Epidermal melanocyte (primary cell): ENCODE measurements at regions not wholly inside any gene's neighbourhood (a gene's known extent, or its start where the extent isn't known, plus 50 kb on each side); places are given as distances from the start of the nearest gene placed in this dataset.

Experiments
- DNase-seq: peaks from one replicate; pipeline ENCODE4 v3.0.0; 2011; ENCODE audit warnings: low spot score; ENCODE audit not compliant: insufficient read length

DNA sequence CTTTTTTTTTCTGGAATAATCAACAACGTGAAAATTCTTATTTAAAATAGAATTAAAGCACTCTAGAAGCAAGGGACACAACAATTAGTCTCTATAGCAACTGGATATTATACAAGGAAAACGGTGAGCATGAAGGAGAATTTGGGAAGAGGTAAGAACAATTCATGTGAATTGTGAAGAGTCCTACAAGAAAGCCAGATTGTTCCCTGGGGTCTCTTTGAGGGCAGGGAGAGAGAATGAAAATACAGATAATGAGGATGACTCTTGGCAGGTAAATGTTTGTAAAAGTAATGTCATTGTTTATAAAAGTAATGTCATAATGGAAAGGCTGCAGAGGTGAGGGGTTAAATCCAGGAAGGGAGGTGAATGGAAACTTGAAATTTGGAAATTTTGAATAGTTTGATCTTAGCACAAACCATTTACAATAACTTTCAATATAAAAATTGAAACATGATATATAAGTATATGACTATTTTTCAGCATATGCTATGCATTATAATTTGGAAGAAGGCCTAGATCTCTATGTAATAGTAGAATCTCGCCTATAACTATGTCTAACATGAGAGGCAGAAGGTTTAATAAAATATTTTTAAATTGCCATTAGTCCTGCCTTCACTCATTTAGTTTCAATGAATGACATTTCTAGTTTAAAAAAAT, 378.8 kb upstream of the DCN start:
- no peak for DNase-seq

DNA sequence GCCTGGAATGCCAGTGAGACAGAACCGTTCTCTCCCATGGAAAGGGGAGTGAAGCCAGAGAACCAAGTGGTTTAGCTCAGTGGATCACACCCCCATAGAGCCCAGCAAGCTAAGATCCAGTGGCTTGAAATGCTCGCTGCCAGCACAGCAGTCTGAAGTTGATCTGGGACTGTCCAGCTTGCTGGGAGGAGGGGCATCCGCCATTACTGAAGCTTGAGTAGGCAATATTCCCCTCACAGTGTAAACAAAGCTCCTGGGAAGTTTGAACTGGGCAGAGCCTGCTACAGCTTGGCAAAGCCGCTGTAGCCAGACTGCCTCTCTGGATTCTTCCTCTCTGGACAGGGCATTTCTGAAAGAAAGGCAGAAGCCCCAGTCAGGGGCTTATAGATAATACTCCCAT, 374.3 kb upstream of the DCN start:
- no peak for DNase-seq

GRCh38 chr12:91555436-91556415, 373.1 kb upstream of the DCN start:
- no peak for DNase-seq

- no peak for DNase-seq
These were observed 369.3 kb upstream of the DCN start for GRCh38 chr12:91551927-91552326.

- DNase-seq, result no peak
These were observed 368.6 kb upstream of the DCN start for GRCh38 chr12:91551242-91551641.

GRCh38 chr12:91542666-91543065, 360.0 kb upstream of the DCN start:
- no peak for DNase-seq

- DNase-seq, result no peak
These were observed 359.4 kb upstream of the DCN start for GRCh38 chr12:91542067-91542466.

GRCh38 chr12:91538418-91538817, 355.8 kb upstream of the DCN start:
- no peak for DNase-seq

- DNase-seq, result no peak
These were observed 350.7 kb upstream of the DCN start for GRCh38 chr12:91533366-91533765.

- no peak for DNase-seq
These were observed 347.2 kb upstream of the DCN start for GRCh38 chr12:91529829-91530228.

DNA sequence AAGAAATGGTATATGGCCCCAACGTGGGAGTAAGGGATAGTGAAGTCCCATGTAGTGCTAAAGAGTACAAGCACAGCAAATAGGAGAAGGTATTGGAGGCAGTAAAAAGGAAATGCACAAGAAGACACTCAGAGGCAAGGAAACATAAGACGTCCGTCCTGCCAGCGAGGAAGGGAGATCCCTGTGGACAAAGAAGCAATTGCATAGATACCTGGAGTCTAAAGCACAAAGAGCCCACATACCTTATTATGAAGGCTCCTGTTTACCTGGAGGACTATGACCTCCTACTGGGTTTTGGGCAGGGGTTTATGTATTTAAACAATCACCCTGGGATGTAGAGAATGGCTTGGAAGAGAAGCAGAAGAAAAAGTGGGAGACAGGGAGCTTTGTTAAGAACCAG, 341.2 kb upstream of the DCN start:
- DNase-seq, result no peak

GRCh38 chr12:91516695-91517047, 334.1 kb upstream of the DCN start:
- no peak for DNase-seq

GRCh38 chr12:91515944-91516694, 333.5 kb upstream of the DCN start:
- DNase-seq, result no peak

- DNase-seq, result no peak
These were observed 330.7 kb upstream of the DCN start for GRCh38 chr12:91513313-91513712.

DNA sequence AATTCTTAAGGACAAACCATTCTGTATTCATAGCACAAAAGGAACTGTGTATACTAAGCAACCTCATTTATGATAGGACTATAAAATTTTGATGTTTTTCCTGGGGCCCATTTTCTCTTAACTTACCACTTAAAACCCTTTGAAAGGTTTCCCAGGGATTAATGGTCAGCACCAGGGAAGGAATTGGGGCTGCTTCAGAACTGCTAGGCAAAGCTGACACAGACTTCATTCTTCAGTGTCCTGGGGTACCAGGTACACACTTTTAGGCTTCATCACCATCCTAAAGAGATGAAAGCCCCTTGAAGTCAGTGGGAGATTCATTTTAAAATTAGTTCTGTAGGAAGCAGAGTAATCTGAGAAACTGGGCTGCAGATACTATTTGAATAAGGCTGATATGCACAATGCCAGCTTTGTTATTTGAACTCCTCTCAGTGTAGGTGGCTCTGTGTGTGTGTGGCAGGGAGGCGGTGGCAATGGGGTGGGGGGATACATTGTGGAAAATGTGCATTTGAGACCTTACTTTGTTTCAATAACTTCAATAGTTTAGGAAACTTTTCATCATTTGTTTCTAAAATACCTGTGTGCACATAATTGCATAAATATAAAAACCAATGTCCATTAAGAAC, 329.3 kb upstream of the DCN start:
- no peak for DNase-seq

- DNase-seq, result no peak
These were observed 325.1 kb upstream of the DCN start for GRCh38 chr12:91507754-91508153.

DNA sequence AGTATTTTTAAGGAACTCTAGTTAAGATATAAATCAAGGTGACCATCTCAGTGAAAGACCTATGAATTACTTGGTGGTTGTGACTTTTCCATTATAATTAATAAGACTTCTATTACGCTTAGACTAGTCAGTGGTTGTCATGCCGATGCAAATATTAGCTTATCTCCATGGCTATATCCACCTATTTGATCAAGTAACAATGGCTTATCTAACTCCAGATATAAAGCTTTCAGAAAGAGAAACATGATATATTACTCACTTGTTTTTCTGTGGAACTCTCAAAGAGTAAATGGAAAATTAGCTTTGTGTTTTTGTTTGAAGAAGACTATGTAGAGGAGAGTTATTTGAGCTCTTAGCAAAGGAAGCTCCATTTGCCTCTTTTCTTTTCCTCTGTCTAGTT, 323.8 kb upstream of the DCN start:
- no peak for DNase-seq

- no peak for DNase-seq
These were observed 322.4 kb upstream of the DCN start for GRCh38 chr12:91505006-91505405.

DNA sequence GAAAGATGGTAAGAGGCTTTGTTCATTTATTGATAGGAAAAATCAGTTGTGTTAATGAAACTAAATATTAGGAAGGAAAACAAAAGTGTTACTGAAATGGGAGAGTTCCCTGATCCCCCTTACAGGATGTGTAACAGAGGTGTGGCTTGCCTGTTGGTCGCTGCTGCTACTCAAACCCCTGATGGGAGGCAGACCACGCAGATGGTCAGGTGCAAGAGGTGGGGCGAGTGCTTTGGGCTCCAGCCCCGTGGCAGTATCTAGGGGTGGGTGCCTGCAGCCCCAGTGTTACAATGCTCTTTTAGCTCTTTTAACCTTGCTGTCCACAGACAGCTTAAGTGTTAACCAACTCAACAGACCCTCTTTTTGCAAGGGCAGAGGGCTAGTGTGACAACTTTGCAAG, 319.6 kb upstream of the DCN start:
- no peak for DNase-seq

GRCh38 chr12:91496337-91496736, 313.7 kb upstream of the DCN start:
- no peak for DNase-seq

DNA sequence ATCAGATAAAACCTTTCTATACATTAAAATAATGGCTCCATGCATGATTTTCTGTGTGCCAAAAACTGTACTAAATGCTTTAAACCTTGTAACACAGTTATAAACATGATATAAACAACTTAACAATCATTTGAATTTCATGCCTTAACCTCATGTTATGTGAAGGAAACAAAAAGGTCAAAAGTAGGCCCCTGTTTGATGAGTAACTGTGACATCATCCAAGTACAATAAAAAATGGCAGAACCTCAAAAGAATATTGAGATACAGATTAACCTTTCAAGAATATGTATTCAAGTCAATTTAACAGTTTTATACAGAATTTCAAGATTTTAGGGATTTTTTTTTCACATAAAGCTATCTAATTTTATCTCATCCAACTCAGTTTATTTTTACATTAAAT, 310.7 kb upstream of the DCN start:
- DNase-seq, result no peak

- DNase-seq, result no peak
These were observed 310.0 kb upstream of the DCN start for GRCh38 chr12:91492648-91493047.
